ENCODE measurements at regions not wholly inside any gene's neighbourhood (a gene's known extent, or its start where the extent isn't known, plus 50 kb on each side); places are given as distances from the start of the nearest gene placed in this dataset.

GRCh38 chr3:72351536-72351935 lies 496.7 kb downstream of the SHQ1 start:
- Histone ChIP-seq H3K4me3 (no peak overlapping the region), H3K27me3 (no peaks in the 10 kb centered on the region), H3K9me2 (replicated peaks; ENCODE audit: insufficient read depth) (no peaks in the 10 kb centered on the region), H2AFZ (no peak overlapping the region), H3K9me3 (ENCODE audit: low read depth) (no peaks in the 10 kb centered on the region), H3K36me3 (replicated peaks; ENCODE audit: insufficient read depth, low read depth) (no peaks in the 10 kb centered on the region), H3K4me2 (no peak overlapping the region), H3K79me2 (no peaks in the 10 kb centered on the region), H3K4me1 (ENCODE audit: insufficient read depth) (peaks cover 7% of the 10 kb centered on the region), H3K27ac (no peak overlapping the region), H4K20me1 (ENCODE audit: insufficient read depth, poor library complexity, severe bottlenecking) (no peaks in the 10 kb centered on the region)
- no peak for DNase-seq (ENCODE audit: low spot score)
- TF ChIP-seq EZH2 (IDR thresholded peaks at IDR 0.05; ENCODE audit: borderline replicate concordance) (no peak), EZH2phosphoT487 (IDR thresholded peaks at IDR 0.05; ENCODE audit: low read depth, severe bottlenecking, unreplicated experiment) (no peak)
- TF ChIP-seq, protein P1, sequence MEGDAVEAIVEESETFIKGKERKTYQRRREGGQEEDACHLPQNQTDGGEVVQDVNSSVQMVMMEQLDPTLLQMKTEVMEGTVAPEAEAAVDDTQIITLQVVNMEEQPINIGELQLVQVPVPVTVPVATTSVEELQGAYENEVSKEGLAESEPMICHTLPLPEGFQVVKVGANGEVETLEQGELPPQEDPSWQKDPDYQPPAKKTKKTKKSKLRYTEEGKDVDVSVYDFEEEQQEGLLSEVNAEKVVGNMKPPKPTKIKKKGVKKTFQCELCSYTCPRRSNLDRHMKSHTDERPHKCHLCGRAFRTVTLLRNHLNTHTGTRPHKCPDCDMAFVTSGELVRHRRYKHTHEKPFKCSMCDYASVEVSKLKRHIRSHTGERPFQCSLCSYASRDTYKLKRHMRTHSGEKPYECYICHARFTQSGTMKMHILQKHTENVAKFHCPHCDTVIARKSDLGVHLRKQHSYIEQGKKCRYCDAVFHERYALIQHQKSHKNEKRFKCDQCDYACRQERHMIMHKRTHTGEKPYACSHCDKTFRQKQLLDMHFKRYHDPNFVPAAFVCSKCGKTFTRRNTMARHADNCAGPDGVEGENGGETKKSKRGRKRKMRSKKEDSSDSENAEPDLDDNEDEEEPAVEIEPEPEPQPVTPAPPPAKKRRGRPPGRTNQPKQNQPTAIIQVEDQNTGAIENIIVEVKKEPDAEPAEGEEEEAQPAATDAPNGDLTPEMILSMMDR (IDR thresholded peaks at IDR 0.05; ENCODE audit: poor library complexity), result no peak
- WGBS (ENCODE audit: low lambda C conversion rate, missing lambda C conversion rate), result 91% methylated on average over 9 of the region's 9 CpGs

DNA sequence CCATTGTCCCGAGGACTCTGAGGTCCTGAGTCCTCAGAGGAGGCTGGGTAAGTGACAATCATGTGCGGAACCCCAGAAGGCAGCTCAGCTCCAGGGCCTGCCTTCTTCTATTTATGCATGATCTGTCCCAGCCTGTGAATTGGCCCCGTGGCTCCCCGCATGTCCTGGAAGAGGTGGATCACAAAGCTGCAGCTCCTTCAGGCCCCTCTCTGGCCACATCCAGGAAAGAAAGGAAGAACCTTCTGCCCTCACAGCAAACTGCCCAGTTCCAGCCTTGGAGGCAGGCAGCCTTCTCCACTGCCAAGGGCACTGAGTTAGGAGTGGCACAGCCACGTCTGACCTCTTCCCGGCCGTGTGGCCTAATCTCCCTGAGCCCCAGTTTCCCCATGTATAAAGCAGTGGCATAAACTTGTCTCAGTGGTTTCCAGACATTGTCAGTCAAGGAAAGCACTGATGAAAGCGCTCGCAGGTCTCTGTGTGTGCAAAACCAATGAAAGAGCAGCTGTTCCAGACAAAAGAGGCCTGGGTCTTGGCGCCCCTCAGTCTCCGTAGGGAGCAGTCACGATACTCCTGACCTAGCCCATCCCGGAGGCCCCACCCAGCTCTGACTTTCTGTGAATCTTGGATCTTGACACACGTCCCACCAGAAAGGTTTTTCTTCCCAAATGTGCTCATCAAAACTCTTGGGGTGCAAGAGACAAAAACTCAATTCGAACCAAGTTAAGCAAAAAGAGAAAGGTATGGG lies 497.3 kb downstream of the SHQ1 start:
- no peak for DNase-seq (ENCODE audit: low spot score)
- H3K79me2 ChIP-seq, result no peaks in the 10 kb centered on the region
- H4K20me1 ChIP-seq (ENCODE audit: insufficient read depth, poor library complexity, severe bottlenecking), result no peaks in the 10 kb centered on the region
- no peak overlapping the region for H3K4me2 ChIP-seq
- no peaks in the 10 kb centered on the region for H3K36me3 ChIP-seq (replicated peaks; ENCODE audit: insufficient read depth, low read depth)
- 81% methylated on average over 15 of the region's 15 CpGs for WGBS (ENCODE audit: low lambda C conversion rate, missing lambda C conversion rate)
- H3K9me2 ChIP-seq (replicated peaks; ENCODE audit: insufficient read depth), result no peaks in the 10 kb centered on the region
- no peak overlapping the region for H3K27ac ChIP-seq
- H3K27me3 ChIP-seq, result no peaks in the 10 kb centered on the region
- H3K9me3 ChIP-seq (ENCODE audit: low read depth), result no peaks in the 10 kb centered on the region
- no peak overlapping the region for H2AFZ ChIP-seq
- no peak overlapping the region for H3K4me3 ChIP-seq
- peaks cover 7% of the 10 kb centered on the region for H3K4me1 ChIP-seq (ENCODE audit: insufficient read depth)
- TF ChIP-seq EZH2phosphoT487 (IDR thresholded peaks at IDR 0.05; ENCODE audit: low read depth, severe bottlenecking, unreplicated experiment) (no peak), EZH2 (IDR thresholded peaks at IDR 0.05; ENCODE audit: borderline replicate concordance) (no peak)
- TF ChIP-seq, protein P1 (IDR thresholded peaks at IDR 0.05; ENCODE audit: poor library complexity), result no peak

- Histone ChIP-seq H3K4me2 (no peak overlapping the region), H3K4me1 (ENCODE audit: insufficient read depth) (peaks cover 7% of the 10 kb centered on the region), H3K27ac (no peak overlapping the region), H2AFZ (no peak overlapping the region), H3K9me3 (ENCODE audit: low read depth) (no peaks in the 10 kb centered on the region), H3K27me3 (no peaks in the 10 kb centered on the region), H3K9me2 (replicated peaks; ENCODE audit: insufficient read depth) (no peaks in the 10 kb centered on the region), H3K4me3 (no peak overlapping the region), H3K79me2 (no peaks in the 10 kb centered on the region), H3K36me3 (replicated peaks; ENCODE audit: insufficient read depth, low read depth) (no peaks in the 10 kb centered on the region), H4K20me1 (ENCODE audit: insufficient read depth, poor library complexity, severe bottlenecking) (no peaks in the 10 kb centered on the region)
- no peak for TF ChIP-seq EZH2 (IDR thresholded peaks at IDR 0.05; ENCODE audit: borderline replicate concordance)
- DNase-seq (ENCODE audit: low spot score), result no peak
These were observed 499.9 kb downstream of the SHQ1 start for GRCh38 chr3:72348357-72348756.

GRCh38 chr3:72347819-72348319 lies 500.4 kb downstream of the SHQ1 start:
- 79% methylated on average over 20 of the region's 20 CpGs for WGBS (ENCODE audit: low lambda C conversion rate, missing lambda C conversion rate)
- Histone ChIP-seq H3K9me2 (replicated peaks; ENCODE audit: insufficient read depth) (no peaks in the 10 kb centered on the region), H3K4me3 (no peak overlapping the region), H2AFZ (no peak overlapping the region), H3K4me1 (ENCODE audit: insufficient read depth) (peaks cover 7% of the 10 kb centered on the region), H4K20me1 (ENCODE audit: insufficient read depth, poor library complexity, severe bottlenecking) (no peaks in the 10 kb centered on the region), H3K9me3 (ENCODE audit: low read depth) (no peaks in the 10 kb centered on the region), H3K79me2 (no peaks in the 10 kb centered on the region), H3K27ac (no peak overlapping the region), H3K36me3 (replicated peaks; ENCODE audit: insufficient read depth, low read depth) (no peaks in the 10 kb centered on the region), H3K27me3 (no peaks in the 10 kb centered on the region), H3K4me2 (no peak overlapping the region)
- TF ChIP-seq EZH2phosphoT487 (IDR thresholded peaks at IDR 0.05; ENCODE audit: low read depth, severe bottlenecking, unreplicated experiment), result no peak
- TF ChIP-seq, protein P1 (IDR thresholded peaks at IDR 0.05; ENCODE audit: poor library complexity), result no peak
- no peak for TF ChIP-seq EZH2 (IDR thresholded peaks at IDR 0.05; ENCODE audit: borderline replicate concordance)
- DNase-seq (ENCODE audit: low spot score), result peak; percentile 44

Measured in hepatocyte (in vitro differentiated cells).